SU-DHL-6 (cell line): ENCODE measurements at regions not wholly inside any gene's neighbourhood (a gene's known extent, or its start where the extent isn't known, plus 50 kb on each side); places are given as distances from the start of the nearest gene placed in this dataset.

Source experiments
- H2AFZ ChIP-seq: fragments of 200-600 bp; sonication (generic); 2 replicates; pipeline ENCODE4 v1.6.1; 2014; ENCODE audit warnings: low read depth, mild to moderate bottlenecking, moderate library complexity, mixed read lengths, antibody characterized with exemption, low read length; ENCODE audit not compliant: severe bottlenecking
- H3F3A ChIP-seq: fragments of 200-600 bp; shearing (Covaris generic); 2 replicates; pipeline ENCODE4 v1.6.0; 2016; ENCODE audit warnings: antibody characterized with exemption, mild to moderate bottlenecking; ENCODE audit not compliant: insufficient read depth
- H3K27ac ChIP-seq: fragments of 200-600 bp; sonication (generic); 2 replicates; pipeline ENCODE4 v1.5.1; 2016; ENCODE audit warnings: low read depth, mild to moderate bottlenecking, low read length, moderate library complexity, mixed read lengths
- H3K27me3 ChIP-seq: fragments of 200-600 bp; sonication (generic), shearing (Covaris generic); 2 replicates; pipeline ENCODE4 v1.6.0; 2014; ENCODE audit warnings: mild to moderate bottlenecking, low read length
- H3K36me3 ChIP-seq: fragments of 200-600 bp; sonication (generic); 2 replicates; pipeline ENCODE4 v1.6.1; 2014; ENCODE audit warnings: mild to moderate bottlenecking, low read length, mixed read lengths
- H3K4me2 ChIP-seq: fragments of 300-600, 200-600 bp; shearing (Covaris generic), sonication (generic); 2 replicates; pipeline ENCODE4 v1.6.0; 2014; ENCODE audit warnings: low read length, low read depth, mild to moderate bottlenecking; ENCODE audit not compliant: poor library complexity, severe bottlenecking
- H3K4me3 ChIP-seq: fragments of 200-600 bp; sonication (generic); 2 replicates; pipeline ENCODE4 v1.5.1; 2014; ENCODE audit warnings: antibody characterized with exemption, low read length, mild to moderate bottlenecking, mixed read lengths; ENCODE audit not compliant: insufficient read depth, poor library complexity, severe bottlenecking
- H3K79me2 ChIP-seq: fragments of 200-600 bp; sonication (generic); 2 replicates; pipeline ENCODE4 v1.6.1; 2014; ENCODE audit warnings: mild to moderate bottlenecking, low read length, moderate library complexity; ENCODE audit not compliant: insufficient read depth
- H3K9ac ChIP-seq: fragments of 200-600 bp; sonication (generic); 2 replicates; pipeline ENCODE4 v1.7.0; 2014; ENCODE audit warnings: mild to moderate bottlenecking, low read length
- H3K9me2 ChIP-seq: fragments of 200-600 bp; sonication (generic); replicated peaks from 2 replicates; pipeline ENCODE4 v1.6.1; 2014; ENCODE audit warnings: low read length; ENCODE audit not compliant: insufficient read depth
- H3K9me3 ChIP-seq: fragments of 200-600 bp; sonication (generic); 2 replicates; pipeline ENCODE4 v1.6.1; 2014; ENCODE audit warnings: low read length, mixed read lengths; ENCODE audit not compliant: insufficient read depth
- H4K20me1 ChIP-seq: fragments of 200-600 bp; sonication (generic); 2 replicates; pipeline ENCODE4 v1.6.1; 2014; ENCODE audit warnings: low read depth, mild to moderate bottlenecking, antibody characterized with exemption, low read length, moderate library complexity, mixed read lengths
- CTCF ChIP-seq: fragments of 200-600 bp; sonication (generic); IDR thresholded peaks from one replicate; pipeline ENCODE4 v1.5.1; 2017; ENCODE audit warnings: antibody characterized with exemption, mild to moderate bottlenecking, low read length, moderate library complexity; ENCODE audit not compliant: insufficient read depth, poor library complexity, severe bottlenecking
- EZH2phosphoT487 ChIP-seq: fragments of 200-600 bp; sonication (generic), shearing (Covaris generic); conservative IDR thresholded peaks from 2 replicates; pipeline ENCODE4 v1.6.1; 2018; ENCODE audit warnings: mild to moderate bottlenecking, antibody characterized with exemption, low read length, moderate library complexity, mixed read lengths

DNA sequence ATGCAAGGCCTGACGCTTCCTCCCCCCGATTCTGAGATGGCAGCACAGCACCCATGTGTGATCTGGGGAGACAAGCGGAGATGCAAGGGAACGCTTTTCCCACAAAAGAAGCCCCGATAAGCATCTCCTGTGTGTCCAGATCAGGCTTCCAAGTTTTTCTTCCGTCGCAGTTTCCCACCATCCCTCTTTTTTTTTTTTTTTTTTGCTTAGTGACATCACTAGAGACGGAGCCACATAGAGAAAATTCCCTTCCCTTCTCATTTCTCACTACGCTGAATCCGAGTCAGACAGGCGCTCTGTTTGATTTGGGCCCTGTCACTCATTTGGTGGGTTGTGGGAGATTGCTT is 160.9 kb downstream of the HSD17B3 start:
- no peaks in the 10 kb centered on the region for H3K36me3 ChIP-seq
- no peaks in the 10 kb centered on the region for H3F3A ChIP-seq
- TF ChIP-seq CTCF, result no peak
- no peak for TF ChIP-seq EZH2phosphoT487
- no peaks in the 10 kb centered on the region for H3K9me3 ChIP-seq
- no peak overlapping the region for H3K27ac ChIP-seq
- H4K20me1 ChIP-seq, result no peaks in the 10 kb centered on the region
- no peak overlapping the region for H3K4me3 ChIP-seq
- H3K9me2 ChIP-seq, result no peaks in the 10 kb centered on the region
- H3K4me2 ChIP-seq, result no peak overlapping the region
- H3K79me2 ChIP-seq, result no peaks in the 10 kb centered on the region
- no peak overlapping the region for H3K9ac ChIP-seq
- H2AFZ ChIP-seq, result no peak overlapping the region
- H3K27me3 ChIP-seq, result no peaks in the 10 kb centered on the region

GRCh38 chr9:96140296-96141127 is 161.5 kb downstream of the HSD17B3 start:
- H2AFZ ChIP-seq, result no peak overlapping the region
- H3K79me2 ChIP-seq, result no peaks in the 10 kb centered on the region
- TF ChIP-seq CTCF (no peak), EZH2phosphoT487 (no peak)
- no peaks in the 10 kb centered on the region for H3K9me2 ChIP-seq
- no peaks in the 10 kb centered on the region for H3F3A ChIP-seq
- H3K4me2 ChIP-seq, result no peak overlapping the region
- H3K4me3 ChIP-seq, result no peak overlapping the region
- H3K9ac ChIP-seq, result no peak overlapping the region
- no peak overlapping the region for H3K27ac ChIP-seq
- H3K36me3 ChIP-seq, result no peaks in the 10 kb centered on the region
- H3K27me3 ChIP-seq, result no peaks in the 10 kb centered on the region
- no peaks in the 10 kb centered on the region for H4K20me1 ChIP-seq
- no peaks in the 10 kb centered on the region for H3K9me3 ChIP-seq

DNA sequence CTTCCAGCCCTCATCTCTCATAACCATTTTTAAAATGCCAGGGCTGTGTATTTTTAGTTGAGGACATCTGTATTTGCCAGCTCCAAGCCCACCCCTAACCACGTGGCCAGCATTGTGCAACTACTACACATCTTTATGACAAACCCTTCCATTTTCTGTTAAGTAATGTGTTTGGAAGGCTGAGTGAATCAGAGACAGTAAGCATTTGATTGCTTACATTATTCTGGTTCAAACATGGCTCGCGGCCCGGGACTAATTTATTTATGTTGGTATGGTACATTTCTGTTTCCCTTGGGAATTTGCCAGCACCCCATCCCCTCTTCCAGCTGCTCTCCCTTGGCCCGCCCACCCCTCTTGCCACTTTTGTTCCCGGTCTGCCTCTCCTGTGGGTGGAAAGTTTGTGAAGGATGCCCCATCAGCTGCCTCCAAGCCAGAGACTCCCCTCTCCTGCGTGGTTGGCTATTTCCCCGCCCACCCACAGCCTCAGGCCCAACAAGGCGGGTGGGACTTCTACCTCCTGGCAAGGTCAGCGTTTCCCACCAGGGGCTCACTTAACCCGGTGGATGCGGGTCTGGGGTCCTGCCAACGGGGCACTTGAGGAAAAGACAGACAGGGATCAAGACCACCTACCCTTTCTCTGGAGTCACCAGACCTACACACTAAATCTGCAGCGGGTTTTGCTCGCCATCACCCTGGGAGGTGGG is 162.2 kb downstream of the HSD17B3 start:
- no peaks in the 10 kb centered on the region for H4K20me1 ChIP-seq
- H3K27me3 ChIP-seq, result no peaks in the 10 kb centered on the region
- no peak overlapping the region for H3K9ac ChIP-seq
- H3F3A ChIP-seq, result no peaks in the 10 kb centered on the region
- no peak overlapping the region for H3K4me2 ChIP-seq
- no peaks in the 10 kb centered on the region for H3K79me2 ChIP-seq
- no peak overlapping the region for H2AFZ ChIP-seq
- no peak overlapping the region for H3K27ac ChIP-seq
- H3K4me3 ChIP-seq, result no peak overlapping the region
- no peaks in the 10 kb centered on the region for H3K9me2 ChIP-seq
- H3K9me3 ChIP-seq, result no peaks in the 10 kb centered on the region
- no peak for TF ChIP-seq CTCF
- TF ChIP-seq EZH2phosphoT487, result no peak
- no peaks in the 10 kb centered on the region for H3K36me3 ChIP-seq
